HL-60 (cell line): ENCODE measurements at regions not wholly inside any gene's neighbourhood (a gene's known extent, or its start where the extent isn't known, plus 50 kb on each side); places are given as distances from the start of the nearest gene placed in this dataset.

ENCODE experiments used
- CTCF ChIP-seq: IDR thresholded peaks from one replicate; pipeline ENCODE4 v1.5.1; 2011; ENCODE audit warnings: low read length, control low read depth, inconsistent platforms; ENCODE audit not compliant: insufficient read depth
- GABPA ChIP-seq: IDR thresholded peaks from 2 replicates; pipeline ENCODE4 v1.6.1; 2012; ENCODE audit warnings: low read depth
- POLR2AphosphoS5 ChIP-seq: IDR thresholded peaks from 2 replicates; pipeline ENCODE4 v1.6.1; 2012; ENCODE audit warnings: low read depth
- SPI1 ChIP-seq: IDR thresholded peaks from 2 replicates; pipeline ENCODE4 v1.6.1; 2012; ENCODE audit warnings: low read depth, mild to moderate bottlenecking, borderline replicate concordance
- TF ChIP-seq, protein P1 (sequence below): IDR thresholded peaks from 2 replicates; pipeline ENCODE4 v1.6.1; 2012; ENCODE audit warnings: low read depth; ENCODE audit not compliant: insufficient replicate concordance

DNA sequence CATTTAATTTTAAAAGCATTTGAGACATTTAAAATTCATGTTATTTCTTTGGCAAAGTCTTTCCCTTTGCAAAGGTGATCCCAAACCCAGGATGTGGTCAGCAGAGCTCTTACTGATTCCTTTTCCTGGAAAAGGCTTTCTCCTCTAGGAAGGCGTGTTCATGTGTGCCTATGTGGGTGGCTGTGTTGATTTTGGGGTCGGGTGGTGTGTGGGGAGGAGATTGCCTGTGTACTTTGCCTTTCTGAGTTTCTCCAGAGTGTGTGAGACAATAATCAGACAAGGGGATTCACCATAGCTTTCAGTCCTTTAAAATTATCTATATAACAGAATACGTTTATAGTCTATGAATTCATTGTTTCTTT is 173.2 kb downstream of the SOCS6 start:
- TF ChIP-seq, protein P1, sequence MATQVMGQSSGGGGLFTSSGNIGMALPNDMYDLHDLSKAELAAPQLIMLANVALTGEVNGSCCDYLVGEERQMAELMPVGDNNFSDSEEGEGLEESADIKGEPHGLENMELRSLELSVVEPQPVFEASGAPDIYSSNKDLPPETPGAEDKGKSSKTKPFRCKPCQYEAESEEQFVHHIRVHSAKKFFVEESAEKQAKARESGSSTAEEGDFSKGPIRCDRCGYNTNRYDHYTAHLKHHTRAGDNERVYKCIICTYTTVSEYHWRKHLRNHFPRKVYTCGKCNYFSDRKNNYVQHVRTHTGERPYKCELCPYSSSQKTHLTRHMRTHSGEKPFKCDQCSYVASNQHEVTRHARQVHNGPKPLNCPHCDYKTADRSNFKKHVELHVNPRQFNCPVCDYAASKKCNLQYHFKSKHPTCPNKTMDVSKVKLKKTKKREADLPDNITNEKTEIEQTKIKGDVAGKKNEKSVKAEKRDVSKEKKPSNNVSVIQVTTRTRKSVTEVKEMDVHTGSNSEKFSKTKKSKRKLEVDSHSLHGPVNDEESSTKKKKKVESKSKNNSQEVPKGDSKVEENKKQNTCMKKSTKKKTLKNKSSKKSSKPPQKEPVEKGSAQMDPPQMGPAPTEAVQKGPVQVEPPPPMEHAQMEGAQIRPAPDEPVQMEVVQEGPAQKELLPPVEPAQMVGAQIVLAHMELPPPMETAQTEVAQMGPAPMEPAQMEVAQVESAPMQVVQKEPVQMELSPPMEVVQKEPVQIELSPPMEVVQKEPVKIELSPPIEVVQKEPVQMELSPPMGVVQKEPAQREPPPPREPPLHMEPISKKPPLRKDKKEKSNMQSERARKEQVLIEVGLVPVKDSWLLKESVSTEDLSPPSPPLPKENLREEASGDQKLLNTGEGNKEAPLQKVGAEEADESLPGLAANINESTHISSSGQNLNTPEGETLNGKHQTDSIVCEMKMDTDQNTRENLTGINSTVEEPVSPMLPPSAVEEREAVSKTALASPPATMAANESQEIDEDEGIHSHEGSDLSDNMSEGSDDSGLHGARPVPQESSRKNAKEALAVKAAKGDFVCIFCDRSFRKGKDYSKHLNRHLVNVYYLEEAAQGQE, result no peak
- no peak for TF ChIP-seq POLR2AphosphoS5
- TF ChIP-seq CTCF, result no peak
- no peak for TF ChIP-seq GABPA
- TF ChIP-seq SPI1, result no peak
